K562 (cell line): ENCODE measurements at regions not wholly inside any gene's neighbourhood (a gene's known extent, or its start where the extent isn't known, plus 50 kb on each side); places are given as distances from the start of the nearest gene placed in this dataset.

Source experiments
- ERF ChIP-seq: fragments of 450-650 bp; formaldehyde crosslinking; IDR thresholded peaks from 2 replicates; pipeline ENCODE4 v1.4.0; 2020; ENCODE audit warnings: mild to moderate bottlenecking, mixed read lengths
- MGA ChIP-seq: fragments of 450-650 bp; IDR thresholded peaks from 2 replicates; pipeline ENCODE4 v1.6.1; 2016; ENCODE audit warnings: mild to moderate bottlenecking, moderate library complexity
- NFE2 ChIP-seq: IDR thresholded peaks from 2 replicates; pipeline ENCODE4 v1.6.1; 2014; ENCODE audit warnings: antibody characterized with exemption, low read depth
- SIX5 ChIP-seq, 2 experiments: IDR thresholded peaks; 2 replicates each; pipeline ENCODE4 v1.6.1; 2011; ENCODE audit warnings: low read length in 2 of 2, borderline replicate concordance in 1 of 2, low read depth in 1 of 2, mild to moderate bottlenecking in 1 of 2, moderate library complexity in 1 of 2; ENCODE audit not compliant: insufficient read depth in 1 of 2
- TCF7L2 ChIP-seq: fragments of 150-350 bp; IDR thresholded peaks from 2 replicates; pipeline ENCODE4 v1.6.1; 2016; ENCODE audit warnings: low read depth, mild to moderate bottlenecking, low read length, moderate library complexity
- TFAP4 ChIP-seq: sonication (generic); formaldehyde crosslinking; IDR thresholded peaks from 2 replicates; pipeline ENCODE4 v1.8.0; 2022; ENCODE audit warnings: missing genetic modification reagents, mild to moderate bottlenecking, moderate library complexity, borderline replicate concordance
- USF1 ChIP-seq: sonication (generic); formaldehyde crosslinking; IDR thresholded peaks from 2 replicates; pipeline ENCODE4 v1.9.0; 2022; ENCODE audit warnings: mild to moderate bottlenecking, missing genetic modification reagents
- ZNF609 ChIP-seq: sonication (generic); formaldehyde crosslinking; IDR thresholded peaks from 2 replicates; pipeline ENCODE4 v1.8.1; 2023; ENCODE audit warnings: missing genetic modification reagents, mild to moderate bottlenecking, borderline replicate concordance

DNA sequence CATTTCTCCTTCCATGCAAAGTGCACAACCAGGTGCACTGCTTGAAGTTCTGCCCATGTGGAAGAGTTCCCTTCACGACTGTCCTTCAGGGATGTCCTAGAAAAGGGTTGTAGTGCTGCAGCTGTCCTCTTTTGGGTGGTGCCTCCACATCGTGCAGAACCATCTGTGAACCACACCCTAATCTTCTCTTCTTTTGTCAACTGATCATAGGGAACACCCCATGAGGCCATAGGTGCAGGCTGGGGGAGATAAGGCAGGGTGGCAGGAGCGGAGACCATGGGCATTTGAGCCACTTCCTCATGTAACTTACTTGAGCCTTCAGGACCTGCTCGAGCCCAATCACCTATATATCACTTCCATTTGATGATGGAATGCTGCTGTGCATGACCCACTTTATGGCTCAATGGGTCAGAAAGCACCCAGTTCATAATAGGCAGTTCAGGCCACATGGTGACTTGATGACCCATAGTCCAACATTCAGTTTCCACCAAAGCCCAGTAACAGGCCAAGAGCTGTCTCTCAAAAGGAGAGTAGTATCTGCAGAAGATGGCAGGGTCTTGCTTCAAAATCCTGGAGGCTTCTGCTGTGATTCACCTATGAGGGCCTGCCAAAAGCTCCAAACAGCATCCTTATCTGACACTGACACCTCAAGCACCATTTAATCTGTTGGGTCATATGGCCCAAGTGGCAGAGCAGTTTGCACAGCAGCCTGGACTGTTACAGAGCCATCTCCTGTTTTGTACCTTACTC, 84.7 kb upstream of the CYRIA start (continued):
- TF ChIP-seq MGA: no peak
- TF ChIP-seq NFE2: no peak
- no peak for TF ChIP-seq SIX5 (IDR thresholded peaks at IDR 0.05; ENCODE audit: borderline replicate concordance in 1 of 2, insufficient read depth in 1 of 2, low read depth in 1 of 2, low read length in 2 of 2)
- peak; percentile 59; the same call in 1 of the 2 replicates for TF ChIP-seq TFAP4 (CRISPR knock-in tag)
- TF ChIP-seq ZNF609 (CRISPR knock-in tag): no peak
- TF ChIP-seq USF1 (CRISPR knock-in tag): no peak
- TF ChIP-seq ERF: no peak
- TF ChIP-seq TCF7L2: no peak
